ENCODE measurements at regions not wholly inside any gene's neighbourhood (a gene's known extent, or its start where the extent isn't known, plus 50 kb on each side); places are given as distances from the start of the nearest gene placed in this dataset.
"Not testable (repeated sequence)": the region's sequence is repeated elsewhere in the genome, so short reads cannot be mapped to it uniquely, and the experiment has no call there.

DNA sequence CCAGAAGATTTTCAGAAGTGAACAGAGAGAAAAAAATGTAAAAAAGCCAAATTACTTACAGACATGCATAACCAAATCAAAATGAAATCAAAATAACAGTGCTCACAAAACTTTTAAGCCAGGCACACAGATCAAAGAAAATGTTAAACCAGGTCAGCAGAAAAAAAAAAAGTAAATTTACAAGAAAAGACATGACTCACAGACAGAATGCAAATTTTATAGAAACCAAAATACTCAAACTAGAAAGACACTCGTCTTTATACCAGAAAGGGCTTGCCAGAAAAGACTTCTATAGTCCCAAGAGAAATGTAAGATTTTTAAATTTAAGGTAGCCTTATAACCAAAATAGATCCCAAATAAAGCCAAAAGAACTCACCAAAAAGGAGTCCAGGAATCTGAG, 86.5 kb upstream of the COG2 start:
- no peak for DNase-seq

DNA sequence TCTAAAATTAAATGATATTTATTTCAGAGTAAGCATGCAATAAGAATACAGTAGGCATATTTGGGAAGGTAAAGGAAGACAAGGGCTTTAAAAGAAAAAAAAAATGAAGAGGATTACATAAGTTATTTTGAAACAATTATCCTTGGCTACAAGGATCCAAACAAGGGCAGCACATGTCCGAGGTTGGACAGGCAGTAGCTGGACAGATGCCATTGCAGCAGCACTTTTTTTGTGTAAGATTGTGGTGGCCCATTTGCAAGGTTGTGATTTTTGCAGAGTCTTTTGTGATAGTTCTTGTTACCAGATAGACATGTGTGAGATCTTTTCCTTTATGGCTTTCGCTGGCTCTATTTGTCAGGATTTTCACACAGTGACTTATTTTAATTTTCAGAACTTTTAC, 89.4 kb upstream of the COG2 start:
- no peak for DNase-seq

DNA sequence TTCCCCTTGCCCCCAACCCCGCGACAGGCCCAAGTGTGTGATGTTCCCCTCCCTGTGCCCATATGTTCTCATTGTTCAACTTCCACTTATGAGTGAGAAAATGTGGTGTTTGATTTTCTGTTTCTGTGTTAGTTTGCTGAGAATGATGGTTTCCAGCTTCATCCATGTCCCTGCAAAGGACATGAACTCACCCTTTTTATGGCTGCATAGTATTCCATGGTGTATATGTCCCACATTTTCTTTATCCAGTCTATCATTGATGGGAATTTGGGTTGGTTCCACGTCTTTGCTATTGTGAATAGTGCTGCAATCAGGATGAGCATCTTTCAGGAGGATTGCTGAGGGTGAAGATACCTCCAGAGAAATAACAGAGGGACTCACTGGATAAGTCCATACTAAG, 91.3 kb upstream of the COG2 start:
- not testable (repeated sequence) for DNase-seq

DNA sequence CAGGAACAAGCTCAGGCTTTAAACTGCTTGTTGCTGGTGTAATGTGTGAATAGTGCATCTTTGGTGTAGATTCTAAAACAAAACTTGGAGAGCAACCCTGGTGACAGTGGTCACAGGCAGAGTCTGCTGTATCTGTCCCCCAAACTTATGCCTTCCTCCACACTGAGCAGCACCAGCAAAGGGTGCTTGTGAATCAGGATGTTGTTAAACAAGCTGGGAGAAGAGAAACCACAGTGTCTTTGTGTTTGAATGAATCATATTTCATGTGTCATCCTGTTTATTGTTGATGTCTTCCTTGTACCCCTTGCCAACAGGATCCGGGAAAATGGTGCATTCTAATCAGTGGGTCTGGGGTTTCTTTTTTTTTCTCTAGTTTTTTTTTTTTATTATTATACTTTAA, 91.9 kb upstream of the COG2 start:
- DNase-seq: no peak

DNA sequence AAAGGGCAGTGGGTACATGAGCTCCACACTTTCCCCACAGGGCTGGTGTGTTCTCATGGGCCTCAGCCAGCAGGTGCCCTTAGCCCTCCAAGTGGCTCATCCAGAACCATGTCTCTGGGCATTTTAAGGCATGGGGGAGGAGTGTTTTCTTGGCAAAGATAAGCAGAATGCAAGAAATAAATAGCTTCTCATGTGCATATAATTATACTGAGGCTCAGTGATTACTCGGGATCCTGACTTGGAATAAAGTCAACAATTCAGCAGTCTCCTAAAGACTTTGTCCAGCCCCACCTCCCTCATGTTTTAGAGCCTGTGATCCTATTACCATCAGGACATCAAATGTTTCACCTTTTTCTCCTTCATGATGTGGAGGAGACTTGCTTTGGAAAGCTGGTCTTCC, 92.7 kb upstream of the COG2 start:
- DNase-seq: no peak

DNA sequence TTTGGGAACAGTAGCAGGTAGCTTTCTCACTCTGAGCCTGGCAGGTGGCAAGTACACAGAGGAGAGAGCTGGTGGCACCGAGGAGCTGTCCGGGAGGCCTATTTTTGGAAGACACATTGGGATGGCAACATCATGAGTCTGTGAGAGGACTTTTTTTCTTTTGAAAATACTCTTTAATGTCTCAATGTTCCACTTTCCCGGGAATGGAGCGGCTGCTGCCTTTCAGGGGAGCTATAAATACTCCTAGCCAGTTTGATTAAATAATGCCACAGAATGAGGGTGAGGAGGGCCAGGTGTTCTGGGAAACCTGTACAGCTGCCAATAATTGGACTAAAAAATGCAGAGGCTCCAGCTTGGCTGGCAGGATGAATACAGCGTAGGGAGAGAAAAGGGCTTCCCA, 93.3 kb upstream of the COG2 start:
- no peak for DNase-seq

DNA sequence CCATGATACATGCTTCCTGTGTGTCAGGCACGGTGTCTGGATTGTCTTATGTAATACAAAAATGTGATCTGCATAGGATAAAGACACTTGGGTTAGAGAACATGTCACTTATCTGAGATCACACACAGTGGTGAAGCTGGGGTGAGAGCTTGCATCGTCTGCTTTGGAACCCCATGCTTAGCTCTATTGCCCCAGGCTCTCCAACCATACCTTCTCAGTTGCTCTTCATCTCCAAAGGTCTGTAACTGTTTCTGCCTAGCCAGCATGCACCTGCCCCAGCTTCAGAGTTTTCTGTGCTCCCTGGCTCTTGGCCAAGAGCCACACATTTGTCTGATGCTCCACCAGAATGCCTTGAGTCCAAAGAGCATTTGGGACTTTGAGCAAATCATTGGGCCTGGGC, 93.9 kb upstream of the COG2 start:
- no peak for DNase-seq

DNA sequence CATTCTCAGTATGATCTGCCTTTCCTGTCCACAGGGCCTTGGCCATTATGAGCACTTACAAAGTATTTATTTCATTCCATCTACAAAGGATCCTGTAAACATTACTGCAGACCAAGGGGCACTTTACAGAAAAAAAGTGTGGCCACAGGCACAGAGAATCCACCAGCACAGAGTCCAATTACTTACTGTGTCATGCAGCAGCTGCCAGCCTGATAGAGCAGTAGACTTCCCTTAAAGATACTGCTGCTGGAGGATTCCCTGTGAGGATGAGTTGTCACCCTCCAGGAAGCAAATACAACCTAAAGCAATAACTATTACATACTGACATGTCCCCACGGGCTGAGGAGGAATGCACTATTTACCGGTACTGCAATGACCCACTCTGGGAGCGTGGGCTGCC, 97.1 kb upstream of the COG2 start:
- no peak for DNase-seq

DNA sequence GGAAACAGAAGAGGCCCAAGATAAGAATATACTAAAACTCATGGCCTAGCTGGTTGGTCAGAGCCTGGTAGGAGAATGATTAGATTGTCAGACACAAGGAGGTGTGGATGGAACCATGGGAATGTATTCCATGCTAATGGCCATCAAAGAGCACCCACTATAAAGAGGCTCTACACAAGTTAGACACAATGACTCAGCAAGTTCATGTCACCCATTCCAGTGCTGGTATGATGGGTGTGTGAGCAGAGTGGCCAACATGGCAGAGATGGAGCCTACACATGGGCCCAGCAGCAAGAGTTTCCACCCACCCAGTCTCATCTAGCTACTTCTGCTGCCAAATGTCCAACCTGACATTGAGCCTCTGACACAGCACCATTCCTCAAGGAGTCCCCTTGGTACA, 97.5 kb upstream of the COG2 start:
- DNase-seq: no peak

DNA sequence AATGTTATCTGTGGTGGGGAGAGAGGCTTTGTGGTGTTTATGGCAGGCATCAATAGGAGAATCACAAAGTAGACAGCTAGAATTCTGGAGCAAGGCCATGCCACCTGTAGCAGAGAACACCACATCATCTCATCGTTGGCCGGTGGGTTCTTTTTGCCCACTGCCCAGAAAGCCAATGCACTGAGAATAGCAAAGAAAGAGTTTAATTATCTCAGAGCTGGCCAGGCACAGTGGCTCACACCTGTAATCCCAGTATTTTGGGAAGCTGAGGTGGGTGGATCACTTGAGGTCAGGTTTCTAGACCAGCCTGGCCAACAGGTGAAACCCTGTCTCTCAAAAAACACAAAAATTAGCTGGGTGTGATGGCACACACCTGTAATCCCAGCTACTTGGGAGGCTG, 99.2 kb upstream of the COG2 start:
- DNase-seq: no peak

DNA sequence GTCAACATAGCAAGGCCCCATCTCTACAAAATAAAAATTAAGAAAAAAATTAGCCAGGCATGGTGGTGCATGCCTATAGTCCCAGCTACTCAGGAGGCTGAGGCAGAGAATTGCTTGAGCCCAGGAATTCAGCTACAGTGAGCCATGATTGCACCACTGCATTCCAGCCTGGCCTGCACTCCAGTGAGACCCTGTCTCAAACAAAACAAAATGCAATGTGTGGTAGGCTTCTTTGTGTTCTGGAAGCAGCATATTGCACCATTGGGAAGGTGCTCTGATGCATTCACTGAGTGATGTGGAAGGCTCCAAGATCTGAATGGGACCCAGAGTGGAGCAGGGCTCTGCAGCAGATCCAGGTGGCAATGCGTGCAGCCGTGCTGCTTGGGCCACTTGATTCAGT, 99.6 kb upstream of the COG2 start:
- DNase-seq: no peak

DNA sequence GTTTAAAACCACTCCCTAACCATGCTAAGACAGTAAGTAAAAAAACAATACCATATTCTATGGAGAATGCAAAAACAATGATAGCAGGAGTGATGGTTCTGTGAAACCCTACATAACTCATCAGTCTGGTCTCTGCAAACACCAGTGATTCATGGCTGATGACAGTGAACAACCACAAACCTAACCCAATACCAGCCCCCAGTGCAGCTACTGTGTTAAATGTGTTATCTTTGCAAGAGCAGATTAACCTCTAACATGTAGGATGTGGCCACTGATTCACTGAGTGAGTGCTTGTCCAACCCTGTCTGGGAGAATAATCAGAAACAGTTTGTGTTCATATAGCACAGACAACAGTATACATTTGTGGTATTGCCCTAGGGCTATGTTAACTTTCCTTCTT, 100.2 kb upstream of the COG2 start:
- DNase-seq: no peak

DNA sequence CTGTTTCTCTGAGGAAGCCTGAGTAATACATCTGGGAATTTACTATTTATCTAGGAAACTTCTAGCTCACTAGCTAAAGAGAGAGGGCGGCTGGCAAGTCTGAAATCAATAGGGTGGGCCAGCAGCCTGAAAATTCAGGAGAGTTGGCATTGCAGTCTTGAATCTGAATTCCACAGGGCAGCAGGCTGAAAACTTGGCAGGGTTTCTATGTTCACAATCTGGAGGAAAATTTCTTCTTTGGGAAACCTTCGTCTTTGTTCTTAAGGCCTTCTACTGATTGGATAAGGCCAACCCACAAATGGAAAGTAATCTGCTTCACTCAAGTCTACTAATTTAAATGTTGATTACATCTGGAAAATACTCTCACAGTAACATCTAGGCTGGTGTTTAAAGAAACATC, 101.0 kb upstream of the COG2 start:
- DNase-seq: no peak

DNA sequence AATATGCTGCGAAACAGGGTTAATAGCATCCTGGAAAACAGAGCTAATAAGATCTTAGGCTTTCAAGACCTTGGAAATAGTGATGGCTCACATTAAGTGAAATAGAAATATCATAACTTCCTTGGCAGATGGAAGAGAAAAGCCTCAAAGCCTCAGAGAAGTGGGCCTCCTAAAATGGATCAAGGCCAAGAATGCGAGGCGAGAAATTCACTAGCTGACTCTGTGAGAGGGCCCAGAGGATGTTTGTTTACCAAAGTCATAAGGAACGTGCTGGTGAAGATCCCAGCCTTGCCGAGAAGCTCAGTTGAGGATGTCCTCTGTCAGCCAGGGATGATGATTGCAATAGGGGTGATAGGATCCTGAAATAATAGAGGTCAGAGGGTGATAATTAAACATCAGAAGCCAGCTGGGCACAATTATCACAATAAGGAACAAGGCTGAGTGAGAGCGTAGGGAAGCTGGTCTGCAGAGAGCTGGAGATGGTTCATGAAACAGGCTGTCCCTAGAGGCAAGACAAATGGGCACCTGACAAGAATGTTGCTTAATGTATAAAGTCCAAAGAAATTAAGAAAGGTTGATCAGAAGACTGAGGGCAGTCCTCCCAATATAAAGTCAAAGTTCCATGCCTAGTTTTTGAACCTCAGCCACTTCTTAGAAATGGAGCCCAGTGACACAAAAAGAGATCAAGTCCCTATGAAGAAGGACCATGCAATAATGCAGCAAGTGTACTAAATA, 101.7 kb upstream of the COG2 start:
- DNase-seq: no peak

DNA sequence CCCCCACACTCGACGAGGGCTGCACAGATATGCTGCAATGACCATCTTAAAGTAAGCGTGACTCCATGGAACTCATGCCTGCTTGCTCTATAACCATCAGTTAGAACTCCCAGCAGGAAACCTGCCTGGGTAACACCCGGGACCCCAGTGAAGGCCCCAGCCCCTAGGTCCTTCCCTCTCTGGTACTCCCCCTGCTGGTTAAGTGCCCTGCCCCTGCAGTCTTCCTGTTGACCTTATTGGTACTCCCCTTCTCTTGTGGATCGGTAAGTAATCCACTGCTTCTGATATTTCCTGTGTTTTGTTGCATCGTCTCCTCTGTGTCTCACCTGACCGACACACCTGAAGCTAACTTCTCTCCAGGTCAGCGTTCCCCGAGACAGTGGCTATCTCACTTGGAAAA, 104.8 kb upstream of the COG2 start:
- DNase-seq: no peak

DNA sequence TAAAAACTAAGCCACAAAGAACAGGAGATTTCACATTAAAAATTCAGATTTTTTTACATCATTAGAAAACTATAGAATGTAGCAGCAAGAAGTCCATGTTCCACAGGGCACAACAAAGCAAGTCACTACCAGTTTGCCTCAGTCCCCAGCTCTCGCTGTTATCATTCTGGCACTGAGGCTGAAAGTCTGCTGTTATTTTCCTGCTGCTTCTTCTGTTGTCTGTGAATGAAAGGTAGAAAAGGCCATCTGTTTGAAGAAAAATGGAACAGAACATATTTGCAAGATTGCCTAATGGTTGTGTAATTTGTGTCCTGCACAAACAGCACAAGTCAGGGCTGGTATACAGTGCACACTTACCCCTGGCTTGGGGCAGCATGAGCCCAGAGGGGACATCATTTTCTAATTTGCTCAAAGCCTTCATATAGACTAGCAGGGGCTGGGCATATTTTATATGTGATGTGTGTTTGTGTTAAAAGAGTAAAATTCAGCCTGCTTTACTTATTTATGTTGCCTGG, 105.6 kb upstream of the COG2 start:
- DNase-seq: no peak

DNA sequence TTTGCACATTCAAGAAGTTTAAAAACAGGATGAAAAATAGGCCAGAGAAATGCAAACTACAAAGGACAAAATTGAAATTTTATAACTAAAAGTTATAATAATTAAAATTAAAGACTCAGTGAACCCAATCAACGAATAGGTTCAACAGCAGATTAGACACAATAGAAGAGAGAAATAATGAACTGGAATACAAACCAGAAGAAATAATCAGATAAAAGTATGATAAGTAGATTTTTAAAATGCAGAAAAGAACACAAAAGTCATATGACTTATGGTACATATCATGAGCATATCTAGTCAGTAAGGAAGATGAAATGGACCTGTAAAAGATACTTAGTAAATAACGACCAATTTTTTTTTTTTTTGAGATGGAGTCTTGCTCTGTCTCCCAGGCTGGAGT, 108.1 kb upstream of the COG2 start:
- no peak for DNase-seq

DNA sequence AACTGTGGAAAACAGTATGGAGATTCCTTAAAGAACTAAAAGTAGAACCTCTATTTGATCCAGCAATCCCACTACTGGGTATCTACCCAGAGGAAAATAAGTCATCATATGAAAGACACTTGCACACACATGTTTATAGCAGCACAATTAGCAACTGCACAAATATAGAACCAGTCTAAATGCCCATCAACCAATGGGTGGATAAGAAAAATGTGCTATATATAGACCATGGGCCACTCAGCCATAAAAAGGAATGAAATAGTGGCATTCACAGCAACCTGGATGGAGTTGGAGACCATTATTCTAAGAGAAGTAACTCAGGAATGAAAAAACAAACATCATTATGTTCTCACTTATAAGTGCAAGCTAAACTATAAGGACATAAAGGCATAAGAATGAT, 105.0 kb upstream of the PGBD5 start:
- no peak for DNase-seq

DNA sequence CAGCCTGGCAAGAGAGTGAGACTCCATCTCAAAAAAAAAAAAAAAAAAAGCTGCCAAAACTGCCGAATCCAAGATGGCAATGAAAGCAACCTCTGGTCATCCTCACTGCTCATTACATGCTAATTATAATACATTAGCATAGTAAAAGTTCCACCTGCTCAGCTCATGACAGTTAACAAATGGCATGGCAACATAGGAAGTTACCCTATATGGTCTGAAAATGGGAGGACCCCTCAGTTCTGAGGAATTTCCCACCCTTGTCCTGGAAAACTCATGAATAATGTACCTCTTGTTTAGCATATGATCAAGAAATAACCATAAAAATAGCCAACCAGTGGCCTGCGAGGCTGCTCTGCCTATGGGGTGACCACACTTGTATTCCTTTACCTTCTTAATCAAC, 93.1 kb upstream of the PGBD5 start:
- DNase-seq: no peak

DNA sequence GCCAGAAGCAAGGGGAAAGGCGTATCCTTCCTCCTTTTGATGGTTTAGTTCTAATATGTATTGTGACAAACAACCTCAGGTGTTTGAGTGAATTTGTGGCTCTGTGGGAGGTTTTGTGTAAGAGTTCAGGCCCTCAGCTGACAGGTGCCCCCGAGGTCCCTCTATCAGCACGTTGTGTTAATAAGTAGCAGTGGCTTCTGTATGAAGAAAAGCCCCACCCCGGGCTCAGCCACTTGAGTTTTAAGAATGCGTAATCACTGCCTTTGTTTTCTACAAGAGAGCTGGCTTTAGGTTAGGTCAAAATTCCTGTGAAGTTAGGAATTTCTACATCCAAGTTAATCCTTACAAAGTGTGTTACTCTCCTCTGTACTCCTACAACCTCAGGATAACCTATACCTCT, 92.4 kb upstream of the PGBD5 start:
- DNase-seq: no peak

DNA sequence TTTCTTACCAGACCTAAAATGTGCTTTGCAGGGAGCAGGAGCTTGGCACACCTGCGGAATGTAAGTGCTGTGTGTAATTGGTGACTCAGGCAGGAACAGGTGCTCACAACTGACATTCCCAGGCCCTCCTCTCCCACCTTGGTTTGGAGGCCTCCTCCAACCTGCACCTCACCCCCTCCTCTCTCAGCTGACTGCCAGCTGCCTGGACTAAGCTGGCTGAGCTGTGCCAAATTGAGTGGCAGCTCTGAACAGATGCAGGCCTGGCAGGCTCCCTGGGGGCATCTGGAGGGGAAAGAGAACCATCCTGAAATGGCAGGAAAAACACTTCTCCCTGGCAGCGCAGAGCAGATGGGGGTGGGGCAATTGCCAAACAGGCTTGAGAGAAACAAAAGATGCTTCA, 91.7 kb upstream of the PGBD5 start:
- no peak for DNase-seq

DNA sequence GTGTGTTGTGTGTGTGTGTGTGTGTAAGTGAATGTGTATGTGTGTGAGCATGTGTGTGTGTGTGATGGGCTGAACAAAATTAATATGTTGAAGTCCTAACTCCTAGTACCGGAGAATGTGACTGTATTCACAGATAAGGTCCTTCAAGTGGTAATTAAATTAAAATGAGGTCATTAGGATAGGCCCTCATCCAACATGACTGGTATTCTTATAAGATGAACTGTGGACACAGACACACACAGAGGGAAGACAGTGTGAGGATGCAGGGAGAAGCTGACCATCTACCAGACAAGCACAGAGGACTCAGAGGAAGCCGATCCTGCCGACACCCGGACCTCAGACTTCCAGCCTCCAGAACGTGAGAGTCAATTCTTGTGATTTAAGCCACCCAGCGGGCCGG, 91.2 kb upstream of the PGBD5 start:
- DNase-seq: no peak

DNA sequence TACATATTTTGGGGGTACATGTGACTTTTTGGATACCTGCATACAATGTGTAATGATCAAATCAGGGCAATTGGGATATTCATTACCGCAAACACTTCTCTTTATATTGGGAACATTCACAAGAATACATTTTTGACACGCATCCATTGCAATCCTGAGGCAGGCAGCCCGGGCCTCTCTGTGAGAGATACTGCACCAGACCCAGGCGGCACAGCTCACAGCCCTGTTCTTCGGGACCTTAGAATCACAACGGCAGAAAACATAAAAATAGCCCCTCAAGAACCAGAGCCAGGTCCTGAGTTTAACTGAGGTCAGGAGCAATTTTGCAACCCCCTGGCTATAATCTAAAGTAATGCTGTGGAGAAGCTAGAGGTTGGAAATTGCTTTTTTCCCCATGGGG, 90.8 kb upstream of the PGBD5 start:
- no peak for DNase-seq

DNA sequence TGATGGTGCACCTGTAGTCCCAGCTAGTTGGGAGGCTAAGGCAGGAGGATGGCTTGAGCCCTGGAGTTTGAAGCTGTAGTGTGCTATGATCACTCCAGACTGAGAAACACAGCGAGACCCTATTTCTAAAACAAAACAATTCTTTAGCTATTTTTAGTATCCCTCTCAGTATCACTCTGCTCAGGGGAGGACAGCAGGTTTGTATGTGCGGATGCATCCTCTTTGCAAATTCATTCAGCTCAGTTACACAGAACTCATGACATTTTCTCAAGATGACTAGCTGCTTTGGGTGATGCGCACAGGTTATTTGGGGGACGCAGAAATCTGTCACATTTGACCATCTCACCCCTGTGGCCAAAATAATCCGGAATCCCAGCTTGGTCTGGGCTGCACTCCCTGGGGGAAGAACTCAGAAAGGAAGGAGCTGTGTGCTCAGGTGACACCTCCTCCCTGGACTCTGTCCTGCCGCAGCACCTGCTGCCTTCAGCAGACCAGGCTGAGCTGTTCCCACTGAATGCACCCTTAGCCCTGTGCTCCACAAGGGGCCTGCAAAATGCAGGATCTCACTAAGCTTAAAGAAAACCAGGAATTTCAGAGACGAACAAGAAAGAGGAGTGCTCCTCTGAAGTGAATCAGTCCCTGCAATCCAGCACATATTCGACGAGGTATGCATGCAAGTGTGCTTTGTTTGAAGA, 89.5 kb upstream of the PGBD5 start:
- no peak for DNase-seq

DNA sequence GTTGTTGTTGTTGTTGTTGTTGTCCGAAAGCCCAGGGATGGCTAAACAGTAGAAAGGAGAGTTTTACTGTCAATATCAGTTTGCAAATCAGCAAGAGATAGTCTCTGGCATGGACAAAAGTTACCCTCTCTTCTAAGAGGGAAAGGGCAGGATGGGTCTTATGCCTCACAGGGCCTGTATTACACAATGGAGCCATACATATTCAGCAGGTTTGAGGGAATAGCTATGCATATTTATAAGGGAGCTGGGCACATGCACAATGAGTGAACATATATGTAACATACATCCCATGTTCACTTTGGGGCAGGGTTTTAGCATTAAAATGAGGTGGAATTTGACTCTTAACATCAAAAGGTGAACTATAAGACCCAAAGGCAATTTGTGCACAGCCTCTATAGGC, 84.4 kb upstream of the PGBD5 start:
- DNase-seq: no peak
